ENCODE measurements at regions not wholly inside any gene's neighbourhood (a gene's known extent, or its start where the extent isn't known, plus 50 kb on each side); places are given as distances from the start of the nearest gene placed in this dataset.

DNA sequence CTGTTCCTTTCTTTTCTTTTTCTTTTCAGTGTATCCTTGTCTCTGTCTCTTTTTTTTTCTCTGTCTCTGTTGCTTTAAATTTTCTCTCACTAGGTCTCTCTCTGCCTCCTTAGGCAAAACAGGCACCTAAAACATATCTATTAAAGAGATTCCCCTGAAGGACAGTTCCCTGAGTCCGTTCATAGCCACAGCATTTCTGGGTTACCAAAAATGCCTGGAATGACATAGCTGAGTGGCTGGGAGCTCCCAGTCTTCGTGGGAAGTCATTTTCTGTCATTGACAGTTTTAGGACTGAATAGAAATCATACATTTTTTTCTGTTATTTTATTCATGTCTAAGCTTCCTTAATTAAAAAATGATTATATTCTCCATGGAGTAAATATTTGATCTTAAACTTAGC is 323.8 kb upstream of the AZI2 start:
- TF ChIP-seq, protein P1, sequence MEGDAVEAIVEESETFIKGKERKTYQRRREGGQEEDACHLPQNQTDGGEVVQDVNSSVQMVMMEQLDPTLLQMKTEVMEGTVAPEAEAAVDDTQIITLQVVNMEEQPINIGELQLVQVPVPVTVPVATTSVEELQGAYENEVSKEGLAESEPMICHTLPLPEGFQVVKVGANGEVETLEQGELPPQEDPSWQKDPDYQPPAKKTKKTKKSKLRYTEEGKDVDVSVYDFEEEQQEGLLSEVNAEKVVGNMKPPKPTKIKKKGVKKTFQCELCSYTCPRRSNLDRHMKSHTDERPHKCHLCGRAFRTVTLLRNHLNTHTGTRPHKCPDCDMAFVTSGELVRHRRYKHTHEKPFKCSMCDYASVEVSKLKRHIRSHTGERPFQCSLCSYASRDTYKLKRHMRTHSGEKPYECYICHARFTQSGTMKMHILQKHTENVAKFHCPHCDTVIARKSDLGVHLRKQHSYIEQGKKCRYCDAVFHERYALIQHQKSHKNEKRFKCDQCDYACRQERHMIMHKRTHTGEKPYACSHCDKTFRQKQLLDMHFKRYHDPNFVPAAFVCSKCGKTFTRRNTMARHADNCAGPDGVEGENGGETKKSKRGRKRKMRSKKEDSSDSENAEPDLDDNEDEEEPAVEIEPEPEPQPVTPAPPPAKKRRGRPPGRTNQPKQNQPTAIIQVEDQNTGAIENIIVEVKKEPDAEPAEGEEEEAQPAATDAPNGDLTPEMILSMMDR (IDR thresholded peaks at IDR 0.05): no peak
- no peak for TF ChIP-seq TCF7L2 (IDR thresholded peaks at IDR 0.05; ENCODE audit: low read depth, low read length)
- TF ChIP-seq, protein P2, sequence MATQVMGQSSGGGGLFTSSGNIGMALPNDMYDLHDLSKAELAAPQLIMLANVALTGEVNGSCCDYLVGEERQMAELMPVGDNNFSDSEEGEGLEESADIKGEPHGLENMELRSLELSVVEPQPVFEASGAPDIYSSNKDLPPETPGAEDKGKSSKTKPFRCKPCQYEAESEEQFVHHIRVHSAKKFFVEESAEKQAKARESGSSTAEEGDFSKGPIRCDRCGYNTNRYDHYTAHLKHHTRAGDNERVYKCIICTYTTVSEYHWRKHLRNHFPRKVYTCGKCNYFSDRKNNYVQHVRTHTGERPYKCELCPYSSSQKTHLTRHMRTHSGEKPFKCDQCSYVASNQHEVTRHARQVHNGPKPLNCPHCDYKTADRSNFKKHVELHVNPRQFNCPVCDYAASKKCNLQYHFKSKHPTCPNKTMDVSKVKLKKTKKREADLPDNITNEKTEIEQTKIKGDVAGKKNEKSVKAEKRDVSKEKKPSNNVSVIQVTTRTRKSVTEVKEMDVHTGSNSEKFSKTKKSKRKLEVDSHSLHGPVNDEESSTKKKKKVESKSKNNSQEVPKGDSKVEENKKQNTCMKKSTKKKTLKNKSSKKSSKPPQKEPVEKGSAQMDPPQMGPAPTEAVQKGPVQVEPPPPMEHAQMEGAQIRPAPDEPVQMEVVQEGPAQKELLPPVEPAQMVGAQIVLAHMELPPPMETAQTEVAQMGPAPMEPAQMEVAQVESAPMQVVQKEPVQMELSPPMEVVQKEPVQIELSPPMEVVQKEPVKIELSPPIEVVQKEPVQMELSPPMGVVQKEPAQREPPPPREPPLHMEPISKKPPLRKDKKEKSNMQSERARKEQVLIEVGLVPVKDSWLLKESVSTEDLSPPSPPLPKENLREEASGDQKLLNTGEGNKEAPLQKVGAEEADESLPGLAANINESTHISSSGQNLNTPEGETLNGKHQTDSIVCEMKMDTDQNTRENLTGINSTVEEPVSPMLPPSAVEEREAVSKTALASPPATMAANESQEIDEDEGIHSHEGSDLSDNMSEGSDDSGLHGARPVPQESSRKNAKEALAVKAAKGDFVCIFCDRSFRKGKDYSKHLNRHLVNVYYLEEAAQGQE (IDR thresholded peaks at IDR 0.05; ENCODE audit: insufficient read depth in 1 of 2, low read depth in 2 of 2, low read length in 1 of 2): no peak
